Panc1 (cell line): ENCODE measurements at regions not wholly inside any gene's neighbourhood (a gene's known extent, or its start where the extent isn't known, plus 50 kb on each side); places are given as distances from the start of the nearest gene placed in this dataset.

Source experiments
- ATAC-seq: fragments of 200-7000 bp; cut with Tn5 transposase; 2 replicates; pipeline ENCODE4 v1.9.1; 2020; ENCODE audit warnings: mild to moderate bottlenecking, moderate library complexity
- BruUV-seq: library from RNA; stranded (reverse); fragments of 400-500 nt; replicated peaks from 2 replicates; lab custom pipeline; 2021; lab: Mats Ljungman, UMichigan
- CTCF ChIA-PET: fragments of 300-600 bp; sonication (Branson Sonifier 250); formaldehyde crosslinking; loops from one replicate; lab custom pipeline; 2022; ENCODE audit warnings: antibody characterized with exemption; lab: Charles Lee
- POLR2A ChIA-PET: fragments of 300-600 bp; sonication (Branson Sonifier 250); formaldehyde crosslinking; loops from one replicate; lab custom pipeline; 2022; ENCODE audit warnings: antibody characterized with exemption; lab: Charles Lee
- DNase-seq: peaks from one replicate; pipeline ENCODE4 v3.0.0-alpha.2; 2010; ENCODE audit warnings: low read depth, low spot score
- H3K27ac ChIP-seq: 2 replicates; pipeline ENCODE4 v1.5.1; 2011; ENCODE audit warnings: mild to moderate bottlenecking, low read length, inconsistent platforms
- H3K27me3 ChIP-seq: fragments of 200-500 bp; sonication (Bioruptor generic); 2 replicates; pipeline ENCODE4 v1.6.0; 2014; ENCODE audit warnings: low read length, inconsistent platforms; ENCODE audit not compliant: control insufficient read depth, insufficient read depth
- H3K36me3 ChIP-seq: fragments of 200-500 bp; sonication (Bioruptor generic); 2 replicates; pipeline ENCODE4 v1.5.1; 2014; ENCODE audit warnings: inconsistent platforms, mild to moderate bottlenecking, low read length, moderate library complexity; ENCODE audit not compliant: control insufficient read depth, insufficient read depth
- H3K4me1 ChIP-seq: 2 replicates; pipeline ENCODE4 v1.5.1; 2011; ENCODE audit warnings: inconsistent platforms, mild to moderate bottlenecking, low read length, moderate library complexity; ENCODE audit not compliant: control insufficient read depth, insufficient read depth
- H3K4me3 ChIP-seq, 2 experiments: 2 replicates each; pipeline ENCODE4 v1.5.1; 2011 to 2012; ENCODE audit warnings: low read depth in 2 of 2, low read length in 2 of 2, mild to moderate bottlenecking in 2 of 2, inconsistent platforms in 1 of 2, moderate library complexity in 1 of 2
- H3K9me3 ChIP-seq: fragments of 200-500 bp; sonication (Bioruptor generic); 2 replicates; pipeline ENCODE4 v1.5.1; 2014; ENCODE audit warnings: low read depth, mild to moderate bottlenecking, inconsistent platforms, low read length, moderate library complexity; ENCODE audit not compliant: control insufficient read depth, insufficient read depth
- POLR2AphosphoS5 ChIP-seq: IDR thresholded peaks from 2 replicates; pipeline ENCODE4 v1.6.1; 2012; ENCODE audit warnings: mild to moderate bottlenecking, low read depth, low read length, moderate library complexity
- SIN3A ChIP-seq: IDR thresholded peaks from 2 replicates; pipeline ENCODE4 v1.6.1; 2012; ENCODE audit warnings: low read depth, mild to moderate bottlenecking, low read length, moderate library complexity, borderline replicate concordance; ENCODE audit not compliant: insufficient read depth
- TCF7L2 ChIP-seq: IDR thresholded peaks from 2 replicates; pipeline ENCODE4 v1.6.1; 2011; ENCODE audit warnings: mild to moderate bottlenecking, low read depth, low read length, inconsistent platforms
- in situ Hi-C: cut with HindIII; loops from 2 replicates; pipeline ENCODE4 v1.10.0; 2016; ENCODE audit warnings: low sequenced_read_pairs, low pct_unique_long_range_greater_than_20kb
- intact Hi-C: fragments of 100-400 bp; cut with micrococcal nuclease; formaldehyde crosslinking; loops from one replicate; pipeline ENCODE4 v1.10.0; 2022; ENCODE audit not compliant: unreplicated experiment
- TF ChIP-seq, protein P1 (sequence below), 2 experiments: IDR thresholded peaks; 2 replicates each; pipeline ENCODE4 v1.6.1; 2011 to 2012; ENCODE audit warnings: low read depth in 2 of 2, control low read depth in 1 of 2, low read length in 1 of 2, mild to moderate bottlenecking in 1 of 2, moderate library complexity in 1 of 2; ENCODE audit not compliant: insufficient read depth in 1 of 2
- TF ChIP-seq, protein P2 (sequence below): fragments of 450-650 bp; IDR thresholded peaks from 2 replicates; pipeline ENCODE4 v1.5.1; 2017; ENCODE audit warnings: mild to moderate bottlenecking

DNA sequence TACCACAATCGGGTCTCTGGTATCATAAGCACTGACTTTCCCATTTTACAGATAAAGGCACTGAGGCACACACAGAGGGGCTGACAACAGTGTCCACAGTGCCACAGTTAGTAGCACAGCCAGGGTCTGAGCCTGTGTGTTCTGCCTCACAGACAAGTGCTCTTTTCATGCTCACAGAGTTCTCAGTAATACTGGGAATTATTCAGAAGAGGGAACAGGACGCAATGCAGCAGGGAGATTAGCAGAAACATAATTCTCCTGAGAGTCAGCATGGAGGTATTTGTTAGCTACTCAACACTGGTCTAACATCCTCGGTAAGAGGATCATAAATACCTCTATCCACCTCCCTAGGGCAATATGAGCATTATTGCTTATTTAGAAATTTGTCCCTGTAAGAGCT lies 219.3 kb upstream of the EEA1 start:
- Histone ChIP-seq H3K9me3 (no peaks in the 10 kb centered on the region), H3K36me3 (no peaks in the 10 kb centered on the region), H3K27me3 (no peaks in the 10 kb centered on the region), H3K27ac (no peak overlapping the region), H3K4me1 (no peaks in the 10 kb centered on the region), H3K4me3 (no peak overlapping the region)
- POLR2A ChIA-PET = no interaction called here
- CTCF ChIA-PET = no interaction called here
- in situ Hi-C loops = no loop called here
- no TSS peak for BruUV-seq
- TF ChIP-seq SIN3A (no peak), TCF7L2 (no peak), POLR2AphosphoS5 (no peak)
- TF ChIP-seq, protein P1, sequence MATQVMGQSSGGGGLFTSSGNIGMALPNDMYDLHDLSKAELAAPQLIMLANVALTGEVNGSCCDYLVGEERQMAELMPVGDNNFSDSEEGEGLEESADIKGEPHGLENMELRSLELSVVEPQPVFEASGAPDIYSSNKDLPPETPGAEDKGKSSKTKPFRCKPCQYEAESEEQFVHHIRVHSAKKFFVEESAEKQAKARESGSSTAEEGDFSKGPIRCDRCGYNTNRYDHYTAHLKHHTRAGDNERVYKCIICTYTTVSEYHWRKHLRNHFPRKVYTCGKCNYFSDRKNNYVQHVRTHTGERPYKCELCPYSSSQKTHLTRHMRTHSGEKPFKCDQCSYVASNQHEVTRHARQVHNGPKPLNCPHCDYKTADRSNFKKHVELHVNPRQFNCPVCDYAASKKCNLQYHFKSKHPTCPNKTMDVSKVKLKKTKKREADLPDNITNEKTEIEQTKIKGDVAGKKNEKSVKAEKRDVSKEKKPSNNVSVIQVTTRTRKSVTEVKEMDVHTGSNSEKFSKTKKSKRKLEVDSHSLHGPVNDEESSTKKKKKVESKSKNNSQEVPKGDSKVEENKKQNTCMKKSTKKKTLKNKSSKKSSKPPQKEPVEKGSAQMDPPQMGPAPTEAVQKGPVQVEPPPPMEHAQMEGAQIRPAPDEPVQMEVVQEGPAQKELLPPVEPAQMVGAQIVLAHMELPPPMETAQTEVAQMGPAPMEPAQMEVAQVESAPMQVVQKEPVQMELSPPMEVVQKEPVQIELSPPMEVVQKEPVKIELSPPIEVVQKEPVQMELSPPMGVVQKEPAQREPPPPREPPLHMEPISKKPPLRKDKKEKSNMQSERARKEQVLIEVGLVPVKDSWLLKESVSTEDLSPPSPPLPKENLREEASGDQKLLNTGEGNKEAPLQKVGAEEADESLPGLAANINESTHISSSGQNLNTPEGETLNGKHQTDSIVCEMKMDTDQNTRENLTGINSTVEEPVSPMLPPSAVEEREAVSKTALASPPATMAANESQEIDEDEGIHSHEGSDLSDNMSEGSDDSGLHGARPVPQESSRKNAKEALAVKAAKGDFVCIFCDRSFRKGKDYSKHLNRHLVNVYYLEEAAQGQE (IDR thresholded peaks at IDR 0.05; ENCODE audit: insufficient read depth in 1 of 2, low read depth in 2 of 2, low read length in 1 of 2) = no peak
- TF ChIP-seq, protein P2, sequence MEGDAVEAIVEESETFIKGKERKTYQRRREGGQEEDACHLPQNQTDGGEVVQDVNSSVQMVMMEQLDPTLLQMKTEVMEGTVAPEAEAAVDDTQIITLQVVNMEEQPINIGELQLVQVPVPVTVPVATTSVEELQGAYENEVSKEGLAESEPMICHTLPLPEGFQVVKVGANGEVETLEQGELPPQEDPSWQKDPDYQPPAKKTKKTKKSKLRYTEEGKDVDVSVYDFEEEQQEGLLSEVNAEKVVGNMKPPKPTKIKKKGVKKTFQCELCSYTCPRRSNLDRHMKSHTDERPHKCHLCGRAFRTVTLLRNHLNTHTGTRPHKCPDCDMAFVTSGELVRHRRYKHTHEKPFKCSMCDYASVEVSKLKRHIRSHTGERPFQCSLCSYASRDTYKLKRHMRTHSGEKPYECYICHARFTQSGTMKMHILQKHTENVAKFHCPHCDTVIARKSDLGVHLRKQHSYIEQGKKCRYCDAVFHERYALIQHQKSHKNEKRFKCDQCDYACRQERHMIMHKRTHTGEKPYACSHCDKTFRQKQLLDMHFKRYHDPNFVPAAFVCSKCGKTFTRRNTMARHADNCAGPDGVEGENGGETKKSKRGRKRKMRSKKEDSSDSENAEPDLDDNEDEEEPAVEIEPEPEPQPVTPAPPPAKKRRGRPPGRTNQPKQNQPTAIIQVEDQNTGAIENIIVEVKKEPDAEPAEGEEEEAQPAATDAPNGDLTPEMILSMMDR = no peak
- no peak for ATAC-seq
- intact Hi-C loops = no loop called here
- DNase-seq = no peak

DNA sequence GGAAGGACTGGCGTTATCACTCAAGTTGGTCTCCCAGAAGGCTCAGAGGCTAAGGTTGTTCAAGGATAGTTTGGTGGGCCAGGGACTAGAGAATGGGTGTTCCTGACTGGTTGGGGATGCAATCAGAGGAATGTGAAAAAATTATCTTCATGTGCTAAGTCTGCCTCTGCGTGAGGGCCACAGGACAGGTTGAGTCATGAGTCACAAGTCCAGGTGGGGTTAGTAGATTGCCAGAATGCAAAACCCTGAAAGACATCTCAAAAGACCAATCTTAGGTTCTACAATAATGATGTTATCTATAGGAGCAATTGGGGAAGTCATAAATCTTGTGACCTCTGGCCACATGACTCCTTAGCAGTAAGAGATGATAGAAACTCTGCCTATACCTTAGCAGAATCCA lies 220.1 kb upstream of the EEA1 start:
- in situ Hi-C loops (no loop called here), intact Hi-C loops (no loop called here)
- ATAC-seq (no peak), DNase-seq (no peak)
- POLR2A ChIA-PET = no interaction called here
- Histone ChIP-seq H3K4me3 (no peak overlapping the region), H3K27ac (no peak overlapping the region), H3K27me3 (no peaks in the 10 kb centered on the region), H3K4me1 (no peaks in the 10 kb centered on the region), H3K36me3 (no peaks in the 10 kb centered on the region), H3K9me3 (no peaks in the 10 kb centered on the region)
- BruUV-seq = no TSS peak
- TF ChIP-seq, protein P2 = no peak
- TF ChIP-seq TCF7L2 (no peak), POLR2AphosphoS5 (no peak), SIN3A (no peak)
- TF ChIP-seq, protein P1 (IDR thresholded peaks at IDR 0.05; ENCODE audit: insufficient read depth in 1 of 2, low read depth in 2 of 2, low read length in 1 of 2) = no peak
- CTCF ChIA-PET = no interaction called here
